ENCODE measurements at regions not wholly inside any gene's neighbourhood (a gene's known extent, or its start where the extent isn't known, plus 50 kb on each side); places are given as distances from the start of the nearest gene placed in this dataset.

DNA sequence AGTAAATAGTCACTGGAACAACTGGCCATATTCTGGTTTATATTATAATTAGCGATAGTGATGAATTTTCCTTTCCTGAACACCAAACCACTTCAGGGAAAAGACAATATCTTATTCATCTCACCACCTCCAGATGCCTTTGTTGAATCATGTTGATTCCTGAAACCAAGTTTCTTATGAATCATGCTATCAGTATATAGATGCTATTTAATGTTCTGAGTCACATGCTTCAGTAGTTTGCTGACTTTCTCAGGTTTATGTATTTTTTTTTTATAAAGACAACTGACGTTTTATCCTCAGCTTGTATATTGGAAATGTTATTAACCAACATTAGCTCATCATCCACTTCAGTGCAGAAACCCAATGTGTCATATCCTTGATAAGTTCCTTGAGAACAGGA lies 710.2 kb upstream of the POU3F2 start (continued):
- TF ChIP-seq, protein P1, sequence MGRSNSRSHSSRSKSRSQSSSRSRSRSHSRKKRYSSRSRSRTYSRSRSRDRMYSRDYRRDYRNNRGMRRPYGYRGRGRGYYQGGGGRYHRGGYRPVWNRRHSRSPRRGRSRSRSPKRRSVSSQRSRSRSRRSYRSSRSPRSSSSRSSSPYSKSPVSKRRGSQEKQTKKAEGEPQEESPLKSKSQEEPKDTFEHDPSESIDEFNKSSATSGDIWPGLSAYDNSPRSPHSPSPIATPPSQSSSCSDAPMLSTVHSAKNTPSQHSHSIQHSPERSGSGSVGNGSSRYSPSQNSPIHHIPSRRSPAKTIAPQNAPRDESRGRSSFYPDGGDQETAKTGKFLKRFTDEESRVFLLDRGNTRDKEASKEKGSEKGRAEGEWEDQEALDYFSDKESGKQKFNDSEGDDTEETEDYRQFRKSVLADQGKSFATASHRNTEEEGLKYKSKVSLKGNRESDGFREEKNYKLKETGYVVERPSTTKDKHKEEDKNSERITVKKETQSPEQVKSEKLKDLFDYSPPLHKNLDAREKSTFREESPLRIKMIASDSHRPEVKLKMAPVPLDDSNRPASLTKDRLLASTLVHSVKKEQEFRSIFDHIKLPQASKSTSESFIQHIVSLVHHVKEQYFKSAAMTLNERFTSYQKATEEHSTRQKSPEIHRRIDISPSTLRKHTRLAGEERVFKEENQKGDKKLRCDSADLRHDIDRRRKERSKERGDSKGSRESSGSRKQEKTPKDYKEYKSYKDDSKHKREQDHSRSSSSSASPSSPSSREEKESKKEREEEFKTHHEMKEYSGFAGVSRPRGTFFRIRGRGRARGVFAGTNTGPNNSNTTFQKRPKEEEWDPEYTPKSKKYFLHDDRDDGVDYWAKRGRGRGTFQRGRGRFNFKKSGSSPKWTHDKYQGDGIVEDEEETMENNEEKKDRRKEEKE (IDR thresholded peaks at IDR 0.05): no peak
- no peak for TF ChIP-seq TAF1 (IDR thresholded peaks at IDR 0.05; ENCODE audit: borderline replicate concordance, low read depth, low read length)
- no peak for TF ChIP-seq CREM (IDR thresholded peaks at IDR 0.05; ENCODE audit: low read depth)
- TF ChIP-seq RCOR1 (conservative IDR thresholded peaks at IDR 0.05; ENCODE audit: low read depth, low read length): no peak
- no peak for TF ChIP-seq IKZF1 (conservative IDR thresholded peaks at IDR 0.05)
- no peak for TF ChIP-seq ETV6 (conservative IDR thresholded peaks at IDR 0.05 in 1 of 2, IDR thresholded peaks at IDR 0.05 in 1 of 2; ENCODE audit: borderline replicate concordance in 1 of 2, low read depth in 1 of 2)
- no peak for TF ChIP-seq MTA2 (IDR thresholded peaks at IDR 0.05; ENCODE audit: low read depth)
- TF ChIP-seq SREBF1 (IDR thresholded peaks at IDR 0.05; ENCODE audit: low read length): no peak

GRCh38 chr6:98131290-98131990 lies 702.9 kb upstream of the POU3F2 start:
- RAD21 ChIA-PET (ENCODE audit: unreplicated experiment): no interaction called here
- CTCF ChIA-PET: no interaction called here
- POLR2A ChIA-PET: no interaction called here
- no peak for TF ChIP-seq SREBF2 (IDR thresholded peaks at IDR 0.05; ENCODE audit: low read length)
- no peak for TF ChIP-seq WRNIP1 (IDR thresholded peaks at IDR 0.05; ENCODE audit: borderline replicate concordance, low read depth, low read length)
- TF ChIP-seq, protein P2, sequence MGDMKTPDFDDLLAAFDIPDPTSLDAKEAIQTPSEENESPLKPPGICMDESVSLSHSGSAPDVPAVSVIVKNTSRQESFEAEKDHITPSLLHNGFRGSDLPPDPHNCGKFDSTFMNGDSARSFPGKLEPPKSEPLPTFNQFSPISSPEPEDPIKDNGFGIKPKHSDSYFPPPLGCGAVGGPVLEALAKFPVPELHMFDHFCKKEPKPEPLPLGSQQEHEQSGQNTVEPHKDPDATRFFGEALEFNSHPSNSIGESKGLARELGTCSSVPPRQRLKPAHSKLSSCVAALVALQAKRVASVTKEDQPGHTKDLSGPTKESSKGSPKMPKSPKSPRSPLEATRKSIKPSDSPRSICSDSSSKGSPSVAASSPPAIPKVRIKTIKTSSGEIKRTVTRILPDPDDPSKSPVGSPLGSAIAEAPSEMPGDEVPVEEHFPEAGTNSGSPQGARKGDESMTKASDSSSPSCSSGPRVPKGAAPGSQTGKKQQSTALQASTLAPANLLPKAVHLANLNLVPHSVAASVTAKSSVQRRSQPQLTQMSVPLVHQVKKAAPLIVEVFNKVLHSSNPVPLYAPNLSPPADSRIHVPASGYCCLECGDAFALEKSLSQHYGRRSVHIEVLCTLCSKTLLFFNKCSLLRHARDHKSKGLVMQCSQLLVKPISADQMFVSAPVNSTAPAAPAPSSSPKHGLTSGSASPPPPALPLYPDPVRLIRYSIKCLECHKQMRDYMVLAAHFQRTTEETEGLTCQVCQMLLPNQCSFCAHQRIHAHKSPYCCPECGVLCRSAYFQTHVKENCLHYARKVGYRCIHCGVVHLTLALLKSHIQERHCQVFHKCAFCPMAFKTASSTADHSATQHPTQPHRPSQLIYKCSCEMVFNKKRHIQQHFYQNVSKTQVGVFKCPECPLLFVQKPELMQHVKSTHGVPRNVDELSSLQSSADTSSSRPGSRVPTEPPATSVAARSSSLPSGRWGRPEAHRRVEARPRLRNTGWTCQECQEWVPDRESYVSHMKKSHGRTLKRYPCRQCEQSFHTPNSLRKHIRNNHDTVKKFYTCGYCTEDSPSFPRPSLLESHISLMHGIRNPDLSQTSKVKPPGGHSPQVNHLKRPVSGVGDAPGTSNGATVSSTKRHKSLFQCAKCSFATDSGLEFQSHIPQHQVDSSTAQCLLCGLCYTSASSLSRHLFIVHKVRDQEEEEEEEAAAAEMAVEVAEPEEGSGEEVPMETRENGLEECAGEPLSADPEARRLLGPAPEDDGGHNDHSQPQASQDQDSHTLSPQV (IDR thresholded peaks at IDR 0.05): no peak
- TF ChIP-seq SUZ12 (IDR thresholded peaks at IDR 0.05; ENCODE audit: unreplicated experiment): no peak
- no peak for TF ChIP-seq TBL1XR1 (IDR thresholded peaks at IDR 0.05; ENCODE audit: low read depth, low read length)
- TF ChIP-seq ZZZ3 (IDR thresholded peaks at IDR 0.05; ENCODE audit: control insufficient read depth, insufficient read length, low read depth): no peak
- TF ChIP-seq CTCF (IDR thresholded peaks at IDR 0.05 in 2 of 3, conservative IDR thresholded peaks at IDR 0.05 in 1 of 3; ENCODE audit: control insufficient read depth in 2 of 3, extremely low read depth in 1 of 3, insufficient read depth in 1 of 3, low read depth in 3 of 3, low read length in 3 of 3): no peak

More at GRCh38 chr6:98131290-98131990, 702.9 kb upstream of the POU3F2 start:
- 12% methylated on average over 5 of the region's 5 CpGs for WGBS (ENCODE audit: insufficient coverage, insufficient replicate concordance, low lambda C conversion rate, missing lambda C conversion rate)
- no peaks in the 10 kb centered on the region for H3K79me2 ChIP-seq (ENCODE audit: control insufficient read depth, insufficient read depth, low read length)
- intact Hi-C loops (cut with micrococcal nuclease; ENCODE audit: unreplicated experiment) (no loop called here), in situ Hi-C loops (cut with MboI) (no loop called here)
- SMC1A ChIA-PET (ENCODE audit: uncharacterized antibody, unreplicated experiment): no interaction called here
- H3K9me3 ChIP-seq (replicated peaks; ENCODE audit: control insufficient read depth, insufficient read depth, low read length): no peaks in the 10 kb centered on the region
- ATAC-seq (no peak), DNase-seq (ENCODE audit: low read depth, low spot score) (no peak), FAIRE-seq (no peak)
- no peak overlapping the region for H2AFZ ChIP-seq (ENCODE audit: control insufficient read depth, low read depth, low read length)
- no TSS peak for BruUV-seq (replicated peaks)
- H3K27me3 ChIP-seq (replicated peaks in 1 of 2; ENCODE audit: control insufficient read depth in 2 of 2, insufficient read depth in 2 of 2, low read length in 1 of 2): no peaks in the 10 kb centered on the region
- H3K27ac ChIP-seq (ENCODE audit: control insufficient read depth, insufficient read depth): no peak overlapping the region
- no peaks in the 10 kb centered on the region for H3K4me1 ChIP-seq (ENCODE audit: control insufficient read depth, insufficient read depth, low read length)
- H3K36me3 ChIP-seq (ENCODE audit: control insufficient read depth in 2 of 2, insufficient read depth in 2 of 2, low read length in 1 of 2): no peaks in the 10 kb centered on the region
- H4K20me1 ChIP-seq (ENCODE audit: control insufficient read depth, insufficient read depth): no peaks in the 10 kb centered on the region
- H3K4me2 ChIP-seq (ENCODE audit: control insufficient read depth, insufficient read depth): no peak overlapping the region
- H3K9ac ChIP-seq (ENCODE audit: control insufficient read depth, insufficient read depth, low read length): no peak overlapping the region
- H3K4me3 ChIP-seq: no peak overlapping the region

All from GM12878 (cell line).